IgD-negative memory B cell (primary cell): ENCODE measurements at regions not wholly inside any gene's neighbourhood (a gene's known extent, or its start where the extent isn't known, plus 50 kb on each side); places are given as distances from the start of the nearest gene placed in this dataset.
"Not testable (repeated sequence)": the region's sequence is repeated elsewhere in the genome, so short reads cannot be mapped to it uniquely, and the experiment has no call there.

Experiments used
- H3K27ac Mint-ChIP-seq, 3 donors: one replicate each; pipeline ENCODE4 v1.8.0; 2020 to 2022; ENCODE audit warnings: mild to moderate bottlenecking in 3 of 3, mixed read lengths in 3 of 3, moderate library complexity in 1 of 3
- H3K27me3 Mint-ChIP-seq: one replicate; pipeline ENCODE4 v1.8.0; 2021; ENCODE audit warnings: mixed read lengths
- H3K36me3 Mint-ChIP-seq: one replicate; pipeline ENCODE4 v1.8.0; 2020; ENCODE audit warnings: mild to moderate bottlenecking, mixed read lengths
- H3K4me1 Mint-ChIP-seq, 3 donors: one replicate each; pipeline ENCODE4 v1.8.0; 2020 to 2022; ENCODE audit warnings: mixed read lengths in 3 of 3, mild to moderate bottlenecking in 1 of 3
- H3K4me3 Mint-ChIP-seq, 4 donors: one replicate each; pipeline ENCODE4 v1.8.0; 2020 to 2022; ENCODE audit warnings: mild to moderate bottlenecking in 4 of 4, mixed read lengths in 4 of 4, moderate library complexity in 3 of 4
- H3K9me3 Mint-ChIP-seq, 3 donors: one replicate each; pipeline ENCODE4 v1.8.0; 2020 to 2021; ENCODE audit warnings: mixed read lengths in 3 of 3, mild to moderate bottlenecking in 1 of 3

- Mint-ChIP-seq H3K4me1 (no peaks in the 10 kb centered on the region), H3K27ac (no peak overlapping the region), H3K27me3 (peaks cover 14% of the 10 kb centered on the region), H3K36me3 (no peaks in the 10 kb centered on the region), H3K9me3 (peaks cover 2 to 6% (median 5%) of the 10 kb centered on the region in 3 donors), H3K4me3 (no peak overlapping the region)
Observed at GRCh38 chr14:21833836-21834235, 160.2 kb upstream of the OR4E1 start.

DNA sequence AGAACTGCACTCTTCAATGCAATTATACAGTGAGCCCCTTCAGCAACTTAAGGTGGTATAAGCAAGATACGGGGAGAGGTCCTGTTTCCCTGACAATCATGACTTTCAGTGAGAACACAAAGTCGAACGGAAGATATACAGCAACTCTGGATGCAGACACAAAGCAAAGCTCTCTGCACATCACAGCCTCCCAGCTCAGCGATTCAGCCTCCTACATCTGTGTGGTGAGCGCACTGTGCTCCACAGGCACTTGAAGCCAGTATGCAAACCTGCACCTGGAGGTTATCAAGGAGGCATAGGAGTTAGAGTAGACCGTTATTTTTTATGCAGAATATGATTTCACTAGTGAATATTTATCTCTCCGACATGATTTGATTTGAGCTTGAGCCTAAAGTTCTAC lies 152.2 kb upstream of the OR4E1 start:
- H3K9me3 Mint-ChIP-seq, result no peaks in the 10 kb centered on the region
- no peak overlapping the region for H3K4me3 Mint-ChIP-seq
- H3K27ac Mint-ChIP-seq, result no peak overlapping the region
- no peaks in the 10 kb centered on the region for H3K36me3 Mint-ChIP-seq
- H3K4me1 Mint-ChIP-seq, result peaks cover 0 to 2% (median 0%) of the 10 kb centered on the region in 3 donors
- H3K27me3 Mint-ChIP-seq, result peaks cover 28% of the 10 kb centered on the region

GRCh38 chr14:21825149-21825743 lies 151.6 kb upstream of the OR4E1 start:
- Mint-ChIP-seq H3K27ac (no peak overlapping the region), H3K9me3 (no peaks in the 10 kb centered on the region), H3K4me3 (no peak overlapping the region), H3K4me1 (peaks cover 0 to 2% (median 0%) of the 10 kb centered on the region in 3 donors), H3K27me3 (peaks cover 28% of the 10 kb centered on the region), H3K36me3 (no peaks in the 10 kb centered on the region)

GRCh38 chr14:21822109-21822508 lies 148.5 kb upstream of the OR4E1 start:
- H3K27me3 Mint-ChIP-seq, result peaks cover 15% of the 10 kb centered on the region
- peaks cover 0 to 2% (median 0%) of the 10 kb centered on the region in 3 donors for H3K4me1 Mint-ChIP-seq
- no peak overlapping the region for H3K4me3 Mint-ChIP-seq

DNA sequence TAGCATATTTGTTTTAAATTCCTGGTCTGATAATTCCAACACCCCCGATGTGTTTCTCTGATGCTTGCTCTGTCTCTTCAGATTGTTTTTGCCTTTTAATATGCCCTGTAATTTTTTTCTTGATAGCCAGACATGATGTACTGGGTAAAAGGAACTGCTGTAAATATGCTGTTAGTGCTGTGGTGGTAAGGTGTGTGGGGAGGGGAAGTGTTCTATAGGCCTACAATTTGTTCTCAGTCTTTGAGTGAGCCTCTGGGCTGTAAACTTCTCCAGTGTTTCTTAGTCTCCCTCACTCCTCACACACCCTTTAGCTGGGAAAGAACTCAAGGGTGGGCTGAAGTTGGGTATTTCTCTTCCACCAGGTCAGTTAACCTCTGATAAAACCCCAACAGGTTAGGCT lies 147.0 kb upstream of the OR4E1 start:
- no peak overlapping the region for H3K27ac Mint-ChIP-seq
- H3K27me3 Mint-ChIP-seq, result peaks cover 8% of the 10 kb centered on the region
- peaks cover 2 to 21% (median 6%) of the 10 kb centered on the region in 3 donors for H3K9me3 Mint-ChIP-seq
- H3K4me3 Mint-ChIP-seq, result no peak overlapping the region
- no peaks in the 10 kb centered on the region for H3K36me3 Mint-ChIP-seq
- H3K4me1 Mint-ChIP-seq, result peaks cover 0 to 2% (median 0%) of the 10 kb centered on the region in 3 donors

More at GRCh38 chr14:21822109-21822508, 148.5 kb upstream of the OR4E1 start:
- peaks cover under 1 to 8% (median 1%) of the 10 kb centered on the region in 3 donors for H3K9me3 Mint-ChIP-seq
- no peaks in the 10 kb centered on the region for H3K36me3 Mint-ChIP-seq
- H3K27ac Mint-ChIP-seq, result no peak overlapping the region

DNA sequence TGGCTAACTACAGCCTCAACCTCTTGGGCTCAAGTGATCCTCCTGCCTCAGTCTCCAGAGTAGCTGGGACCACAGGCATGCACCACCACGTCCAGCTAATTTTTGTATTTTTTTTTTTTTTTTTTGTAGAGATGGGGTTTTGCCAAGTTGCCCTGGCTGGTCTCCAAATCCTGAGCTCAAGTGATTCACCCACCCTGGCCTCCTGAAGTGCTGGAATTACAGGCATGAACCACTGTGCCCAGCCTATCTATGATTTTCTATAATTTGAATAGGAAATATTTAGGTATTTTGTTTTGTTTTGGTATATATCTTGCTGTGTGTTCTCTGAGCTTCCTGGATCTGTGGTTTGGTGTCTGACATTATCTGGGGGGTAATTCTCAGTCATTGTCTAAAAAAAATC lies 146.3 kb upstream of the OR4E1 start:
- not testable (repeated sequence) for H3K4me1 Mint-ChIP-seq, H3K36me3 Mint-ChIP-seq, H3K4me3 Mint-ChIP-seq, H3K27ac Mint-ChIP-seq, H3K27me3 Mint-ChIP-seq
- peaks cover 2 to 23% (median 6%) of the 10 kb centered on the region in 3 donors for H3K9me3 Mint-ChIP-seq

- not testable (repeated sequence) for H3K4me1 Mint-ChIP-seq, H3K27ac Mint-ChIP-seq, H3K27me3 Mint-ChIP-seq, H3K36me3 Mint-ChIP-seq, H3K4me3 Mint-ChIP-seq
- peaks cover 4 to 24% (median 6%) of the 10 kb centered on the region in 3 donors for H3K9me3 Mint-ChIP-seq
Observed at GRCh38 chr14:21817010-21817409, 143.4 kb upstream of the OR4E1 start.

DNA sequence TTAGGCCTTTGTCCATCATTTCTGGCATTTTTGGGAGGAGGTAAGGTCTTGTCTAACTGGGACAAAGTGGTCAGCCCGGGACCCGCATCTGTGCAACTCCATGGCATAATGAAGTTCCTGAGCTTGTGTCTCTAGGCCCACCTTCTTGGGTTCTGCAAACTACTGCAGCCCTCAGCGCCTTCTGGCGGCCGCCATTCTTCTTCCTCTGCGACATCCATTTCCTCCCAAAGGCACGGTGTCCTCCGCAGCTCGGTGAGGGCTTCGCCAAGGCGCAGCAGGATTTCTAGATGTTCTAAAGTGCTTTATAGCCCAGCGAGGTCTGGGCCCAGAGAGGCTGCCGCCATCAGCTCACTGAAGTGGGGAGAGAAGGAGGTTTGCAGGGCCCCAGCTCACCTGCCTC lies 134.4 kb upstream of the OR4E1 start:
- peaks cover 5% of the 10 kb centered on the region for H3K27me3 Mint-ChIP-seq
- H3K9me3 Mint-ChIP-seq, result peaks cover 0 to 2% (median 0%) of the 10 kb centered on the region in 3 donors
- no peak overlapping the region for H3K27ac Mint-ChIP-seq
- no peaks in the 10 kb centered on the region for H3K4me1 Mint-ChIP-seq
- no peaks in the 10 kb centered on the region for H3K36me3 Mint-ChIP-seq
- H3K4me3 Mint-ChIP-seq, result no peak overlapping the region

GRCh38 chr14:21804981-21805380 lies 131.4 kb upstream of the OR4E1 start:
- Mint-ChIP-seq H3K27ac (no peak overlapping the region), H3K36me3 (no peaks in the 10 kb centered on the region), H3K4me3 (no peak overlapping the region), H3K9me3 (peaks cover 0 to 2% (median 0%) of the 10 kb centered on the region in 3 donors), H3K27me3 (peaks cover 9% of the 10 kb centered on the region), H3K4me1 (no peaks in the 10 kb centered on the region)

DNA sequence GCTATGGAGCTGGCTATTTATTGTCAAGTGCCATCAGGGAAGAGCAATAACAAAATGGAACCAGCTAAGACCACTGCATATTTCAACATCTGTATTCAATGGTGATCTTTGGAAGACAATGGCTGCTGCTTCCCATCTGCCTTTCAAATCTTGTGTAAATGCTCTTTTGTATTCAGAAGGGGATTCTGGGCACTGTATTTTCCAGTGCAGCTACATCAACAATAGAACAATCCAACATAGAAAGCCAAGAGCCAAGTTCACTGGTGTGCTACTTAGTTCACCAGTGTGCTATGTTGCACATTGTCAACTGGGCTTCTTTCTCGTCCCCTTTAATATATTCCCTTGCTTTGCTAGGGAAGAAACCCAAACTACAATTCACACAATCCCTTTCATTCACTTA lies 128.8 kb upstream of the OR4E1 start:
- Mint-ChIP-seq H3K27ac (no peak overlapping the region), H3K36me3 (no peaks in the 10 kb centered on the region), H3K4me3 (no peak overlapping the region), H3K9me3 (peaks cover 0 to 2% (median 0%) of the 10 kb centered on the region in 3 donors), H3K27me3 (peaks cover 9% of the 10 kb centered on the region), H3K4me1 (no peaks in the 10 kb centered on the region)

- Mint-ChIP-seq H3K27me3 (peaks cover 2% of the 10 kb centered on the region), H3K36me3 (no peaks in the 10 kb centered on the region), H3K27ac (no peak overlapping the region), H3K4me3 (no peak overlapping the region), H3K4me1 (no peaks in the 10 kb centered on the region), H3K9me3 (peaks cover 0 to 17% (median 1%) of the 10 kb centered on the region in 3 donors)
Observed at GRCh38 chr14:21796916-21797315, 123.3 kb upstream of the OR4E1 start.

GRCh38 chr14:21795456-21795855 lies 121.8 kb upstream of the OR4E1 start:
- Mint-ChIP-seq H3K4me1 (no peaks in the 10 kb centered on the region), H3K27me3 (peaks cover 2% of the 10 kb centered on the region), H3K36me3 (no peaks in the 10 kb centered on the region), H3K9me3 (peaks cover 0 to 17% (median 1%) of the 10 kb centered on the region in 3 donors), H3K4me3 (no peak overlapping the region), H3K27ac (no peak overlapping the region)

DNA sequence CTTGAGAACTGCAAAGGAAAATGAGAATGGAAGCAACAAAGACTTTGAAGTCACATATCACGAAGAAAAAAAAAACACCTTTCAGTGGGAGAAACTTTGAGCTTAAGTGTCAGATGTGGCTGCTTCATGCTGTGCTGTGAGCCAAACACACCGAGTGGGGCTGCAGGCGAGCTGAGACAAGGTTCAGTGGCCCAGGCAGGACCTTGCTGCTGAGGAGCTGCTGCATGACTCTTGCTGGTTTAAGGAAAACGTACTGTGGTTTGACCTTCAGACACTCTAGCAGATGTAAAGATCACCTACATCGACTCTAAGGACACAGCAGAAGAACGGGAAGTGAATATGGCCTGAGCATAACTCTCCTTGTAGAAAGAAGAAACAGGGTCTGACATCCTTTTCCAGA lies 118.1 kb upstream of the OR4E1 start:
- H3K36me3 Mint-ChIP-seq, result no peaks in the 10 kb centered on the region
- no peak overlapping the region for H3K27ac Mint-ChIP-seq
- H3K4me1 Mint-ChIP-seq, result no peaks in the 10 kb centered on the region
- peaks cover 1% of the 10 kb centered on the region for H3K27me3 Mint-ChIP-seq
- H3K4me3 Mint-ChIP-seq, result no peak overlapping the region
- peaks cover 0 to 22% (median 6%) of the 10 kb centered on the region in 3 donors for H3K9me3 Mint-ChIP-seq

DNA sequence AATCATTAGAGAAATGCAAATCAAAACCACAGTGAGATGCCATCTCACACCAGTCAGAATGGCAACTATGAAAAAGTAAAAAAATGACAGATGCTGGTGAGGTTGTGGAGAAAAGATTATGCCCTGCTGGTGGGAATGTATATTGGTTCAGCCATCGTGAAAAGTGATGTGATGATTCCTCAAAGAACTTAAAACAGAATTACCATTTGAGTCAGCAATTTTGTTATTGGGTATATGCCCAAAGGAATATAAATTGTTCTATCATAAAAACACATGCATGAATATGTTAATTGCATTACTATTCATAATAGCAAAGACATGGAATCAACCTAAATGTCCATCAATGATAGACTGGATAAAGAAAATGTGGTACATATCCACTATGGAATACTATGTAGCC lies 115.1 kb upstream of the OR4E1 start:
- H3K9me3 Mint-ChIP-seq, H3K27ac Mint-ChIP-seq, H3K36me3 Mint-ChIP-seq, H3K4me1 Mint-ChIP-seq, H3K27me3 Mint-ChIP-seq, H3K4me3 Mint-ChIP-seq: not testable (repeated sequence)

GRCh38 chr14:21787242-21787641 lies 113.6 kb upstream of the OR4E1 start:
- H3K27ac Mint-ChIP-seq, H3K27me3 Mint-ChIP-seq, H3K4me1 Mint-ChIP-seq, H3K36me3 Mint-ChIP-seq, H3K9me3 Mint-ChIP-seq, H3K4me3 Mint-ChIP-seq: not testable (repeated sequence)

- H3K4me1 Mint-ChIP-seq, result no peaks in the 10 kb centered on the region
- no peak overlapping the region for H3K4me3 Mint-ChIP-seq
- peaks cover 2% of the 10 kb centered on the region for H3K27me3 Mint-ChIP-seq
- no peaks in the 10 kb centered on the region for H3K9me3 Mint-ChIP-seq
- H3K27ac Mint-ChIP-seq, result no peak overlapping the region
- peaks cover 2% of the 10 kb centered on the region for H3K36me3 Mint-ChIP-seq
Observed at GRCh38 chr14:21781543-21781942, 107.9 kb upstream of the OR4E1 start.
